Islet precursor cell (in vitro differentiated cells): ENCODE measurements at regions not wholly inside any gene's neighbourhood (a gene's known extent, or its start where the extent isn't known, plus 50 kb on each side); places are given as distances from the start of the nearest gene placed in this dataset.
"Not testable (repeated sequence)": the region's sequence is repeated elsewhere in the genome, so short reads cannot be mapped to it uniquely, and the experiment has no call there.

Source experiments
- DNase-seq: peaks from one replicate; pipeline ENCODE4 v3.0.0-alpha.2; 2018

DNA sequence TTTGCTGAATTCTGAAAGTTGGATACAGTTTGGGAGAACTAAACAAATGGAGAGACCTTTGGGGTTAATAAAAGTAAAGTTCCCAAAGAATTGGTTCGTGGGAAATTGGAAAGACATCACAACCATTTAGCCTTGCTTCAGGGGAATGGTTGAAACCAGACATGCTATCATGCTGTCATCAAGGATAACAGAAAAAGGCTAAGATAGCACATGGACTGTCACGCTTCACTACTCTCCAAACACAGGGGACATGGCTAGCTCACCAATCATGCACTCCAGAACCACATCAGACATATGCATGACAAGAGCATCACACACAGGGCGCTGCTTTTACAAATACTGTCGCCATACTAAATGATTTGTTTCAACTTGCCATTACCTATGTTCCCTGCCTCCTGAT is 671.7 kb upstream of the ROBO1 start:
- DNase-seq: no peak

- no peak for DNase-seq
Observed at GRCh38 chr3:80434366-80434765, 666.6 kb upstream of the ROBO1 start.

- no peak for DNase-seq
Observed at GRCh38 chr3:80424951-80425350, 657.2 kb upstream of the ROBO1 start.

DNA sequence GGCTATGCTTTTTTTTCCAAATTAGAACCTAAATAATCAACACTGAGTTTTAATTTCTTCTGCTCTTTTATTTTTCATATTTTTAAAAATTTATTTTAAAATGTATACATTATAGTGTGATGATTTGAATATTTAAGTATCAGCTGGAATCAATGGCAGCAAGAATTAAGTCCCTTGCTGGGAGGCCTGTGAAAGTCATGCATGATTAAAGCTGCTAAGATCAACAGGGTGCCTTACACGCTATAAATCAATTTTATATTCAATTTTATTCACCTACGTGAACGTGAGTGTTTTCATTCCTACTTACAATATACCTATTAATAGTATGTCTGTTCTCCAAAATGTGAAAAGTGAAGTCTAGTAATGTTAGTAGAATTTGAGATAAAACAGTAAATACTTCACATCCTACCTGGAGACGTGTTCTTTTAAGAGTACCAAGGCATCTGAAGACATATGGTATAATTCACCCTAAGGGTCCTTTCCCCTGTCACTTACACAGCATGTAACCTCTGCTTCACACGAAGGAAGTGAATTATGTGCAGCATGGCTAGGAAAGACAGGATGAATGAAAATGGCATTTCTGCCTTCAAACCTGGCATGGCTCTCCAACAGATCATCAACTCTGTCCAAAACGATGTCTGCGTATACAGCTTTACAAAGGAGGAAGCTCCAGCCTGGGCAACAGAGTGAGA is 640.4 kb upstream of the ROBO1 start:
- DNase-seq: no peak

DNA sequence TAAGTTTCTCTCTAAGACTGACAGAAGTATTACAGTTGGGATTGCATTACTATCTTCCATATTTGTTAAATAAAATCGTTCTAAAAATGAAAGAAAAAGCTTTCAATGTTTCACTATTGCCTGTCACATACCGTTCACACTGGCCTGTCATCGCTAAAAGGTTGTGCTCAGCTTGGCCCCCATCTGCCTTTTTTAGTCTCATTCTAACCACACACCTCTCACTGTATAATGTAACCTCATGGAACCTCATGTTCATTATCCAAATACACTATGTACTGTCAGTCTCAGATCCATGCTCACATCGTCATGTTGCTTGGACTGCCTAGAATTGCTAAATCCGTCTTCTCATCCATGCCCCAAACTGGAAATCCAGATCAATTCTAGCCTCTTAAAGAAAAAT is 637.8 kb upstream of the ROBO1 start:
- no peak for DNase-seq

- no peak for DNase-seq
Observed at GRCh38 chr3:80395023-80395422, 627.2 kb upstream of the ROBO1 start.

DNA sequence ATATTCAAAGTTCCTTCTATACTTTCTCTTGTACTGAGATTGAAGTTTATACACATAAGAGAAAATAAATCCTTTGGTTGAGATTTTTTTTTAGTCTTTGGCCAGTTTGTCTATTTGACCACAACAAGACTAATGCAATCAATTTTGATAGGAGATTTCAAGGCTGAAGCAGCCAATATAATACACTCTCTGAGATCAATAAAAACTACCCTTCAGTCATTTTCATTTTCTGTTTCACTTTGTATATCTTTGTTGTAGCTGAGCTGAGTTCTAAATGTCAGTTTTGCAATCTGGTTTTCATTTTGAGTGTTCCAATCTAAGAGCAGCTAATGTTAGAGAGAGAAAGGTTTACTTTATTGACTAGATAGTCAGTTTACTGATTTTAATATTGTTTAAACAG is 623.8 kb upstream of the ROBO1 start:
- no peak for DNase-seq

DNA sequence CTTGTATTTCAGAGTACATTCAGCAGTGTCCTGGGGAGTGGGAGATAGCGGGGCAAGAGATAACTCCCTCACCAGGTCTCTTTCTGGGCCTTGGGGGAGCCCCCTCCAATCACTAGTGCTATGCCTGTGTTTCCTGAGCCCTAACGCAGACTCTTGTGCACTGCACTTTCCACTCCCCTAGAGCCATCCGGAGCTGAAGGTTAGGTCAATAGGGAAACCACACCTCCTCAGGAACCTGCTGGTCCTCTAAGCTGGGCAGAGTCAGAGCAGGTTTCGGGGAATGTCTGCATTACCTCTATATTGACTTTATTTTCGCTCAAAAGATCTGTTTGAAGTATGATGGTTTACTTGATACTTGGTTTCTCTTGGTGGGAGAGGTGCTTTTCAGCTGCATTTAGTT is 617.0 kb upstream of the ROBO1 start:
- DNase-seq: no peak

- DNase-seq: no peak
Observed at GRCh38 chr3:80374423-80374822, 606.6 kb upstream of the ROBO1 start.

- no peak for DNase-seq
Observed at GRCh38 chr3:80368616-80369015, 600.8 kb upstream of the ROBO1 start.

DNA sequence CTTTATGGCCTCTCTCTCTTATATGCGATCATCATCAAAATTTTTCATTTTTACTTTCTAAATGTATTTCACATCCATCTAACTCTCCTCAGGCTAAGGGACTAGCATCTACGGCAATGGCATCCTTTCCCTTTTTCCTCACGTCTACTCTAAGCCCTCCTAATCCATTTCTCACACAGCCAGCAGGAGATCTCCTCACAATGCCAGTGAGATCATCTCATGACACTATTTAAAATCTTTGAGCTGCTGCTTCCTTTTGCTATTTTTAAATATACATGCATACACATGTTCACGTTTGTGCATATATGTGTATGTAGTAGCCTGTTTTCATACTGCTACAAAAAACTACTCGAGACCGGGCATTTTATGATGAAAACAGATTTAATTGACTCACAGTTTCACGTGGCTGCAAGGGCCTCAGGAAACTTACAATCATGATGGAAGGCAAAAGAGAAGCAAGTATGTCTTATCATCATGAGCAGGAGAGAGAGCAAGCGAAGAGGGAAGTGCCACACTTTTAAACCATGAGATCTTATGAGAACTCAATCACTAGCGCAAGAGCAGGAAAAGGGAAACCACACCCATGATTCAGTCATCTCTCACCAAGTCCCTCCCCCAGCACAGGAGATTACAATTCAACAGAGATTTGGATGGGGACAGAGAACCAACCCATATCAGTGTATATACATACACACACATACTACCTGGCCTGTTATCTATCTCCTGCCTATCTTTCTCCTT is 599.2 kb upstream of the ROBO1 start:
- no peak for DNase-seq

DNA sequence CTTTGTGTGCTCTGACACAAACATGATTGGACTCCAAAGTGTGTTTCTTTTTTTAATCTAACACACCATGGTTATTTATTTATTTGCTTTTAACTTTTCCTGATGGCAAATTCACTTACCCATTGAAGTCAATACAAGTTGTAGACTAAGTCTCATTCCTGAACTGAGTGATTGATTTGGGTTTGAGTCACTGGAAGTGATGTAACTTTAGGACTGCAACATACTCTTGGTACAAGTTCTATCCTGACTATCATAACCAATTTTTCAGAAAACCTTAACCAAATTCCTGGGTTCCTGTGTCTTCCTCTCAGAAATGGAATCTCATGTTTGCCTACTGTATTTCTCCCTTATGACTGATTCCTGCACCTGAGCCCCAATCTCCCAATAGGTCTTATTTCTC is 590.0 kb upstream of the ROBO1 start:
- no peak for DNase-seq

- DNase-seq: no peak
Observed at GRCh38 chr3:80355144-80355543, 587.3 kb upstream of the ROBO1 start.

DNA sequence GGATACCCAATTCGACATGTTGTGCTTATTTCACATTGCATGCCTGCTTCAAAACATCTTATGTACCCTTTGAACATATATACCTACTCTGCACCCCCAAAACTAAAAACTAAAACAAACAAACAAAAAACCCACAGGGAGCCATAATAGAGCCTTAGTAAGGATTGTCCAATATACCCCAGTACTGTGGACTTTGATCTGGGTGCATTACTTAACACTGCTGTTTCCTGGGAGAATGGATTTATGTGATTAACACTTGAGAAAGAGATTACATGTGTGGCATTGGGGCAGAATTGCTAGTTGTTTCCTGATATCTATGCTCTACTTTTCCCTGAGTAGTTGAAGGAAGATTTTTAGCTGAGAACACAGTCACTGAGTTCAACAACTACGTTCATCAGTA is 583.4 kb upstream of the ROBO1 start:
- no peak for DNase-seq

DNA sequence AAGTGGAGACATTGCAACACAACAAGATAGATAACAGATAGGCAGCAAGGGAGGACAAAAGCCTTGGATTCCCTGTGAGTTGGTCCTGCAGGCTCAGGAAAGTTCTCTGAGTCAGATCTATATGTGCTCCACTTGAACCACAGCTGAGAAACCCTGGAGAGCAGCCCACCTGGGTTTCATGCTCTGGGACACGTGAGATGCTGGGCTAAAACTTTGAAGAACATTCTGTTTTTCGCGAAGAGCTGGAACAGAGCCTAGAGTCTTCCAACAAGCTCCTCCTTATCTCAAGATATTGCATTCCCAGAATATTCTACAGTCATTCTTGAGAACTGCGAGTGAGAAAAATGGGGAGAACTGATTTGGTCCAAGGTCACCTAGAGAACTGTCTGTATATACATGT is 583.0 kb upstream of the ROBO1 start:
- DNase-seq: no peak

GRCh38 chr3:80338366-80338765 is 570.6 kb upstream of the ROBO1 start:
- DNase-seq: no peak

GRCh38 chr3:80334534-80334933 is 566.7 kb upstream of the ROBO1 start:
- DNase-seq: no peak

- DNase-seq: no peak
Observed at GRCh38 chr3:80331494-80332170, 563.8 kb upstream of the ROBO1 start.

DNA sequence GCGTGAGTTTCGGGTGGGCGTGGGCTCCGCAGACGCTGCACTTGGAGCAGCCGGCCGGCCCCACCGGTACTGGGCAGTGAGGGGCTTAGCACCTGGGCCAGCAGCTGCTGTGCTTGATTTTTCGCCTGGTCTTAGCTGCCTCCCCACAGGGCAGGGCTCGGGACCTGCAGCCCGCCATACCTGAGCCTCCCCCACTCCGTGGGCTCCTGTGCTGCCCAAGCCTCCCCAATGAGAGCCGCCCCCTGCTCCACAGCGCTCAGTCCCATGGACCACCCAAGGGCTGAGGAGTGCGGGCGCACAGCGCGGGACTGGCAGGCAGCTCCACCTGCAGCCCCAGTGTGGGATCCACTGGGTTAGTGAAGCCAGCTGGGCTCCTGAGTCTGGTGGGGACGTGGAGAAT is 546.7 kb upstream of the ROBO1 start:
- DNase-seq: not testable (repeated sequence)

GRCh38 chr3:80308637-80309036 is 540.8 kb upstream of the ROBO1 start:
- DNase-seq: no peak

GRCh38 chr3:80307844-80308243 is 540.0 kb upstream of the ROBO1 start:
- no peak for DNase-seq

DNA sequence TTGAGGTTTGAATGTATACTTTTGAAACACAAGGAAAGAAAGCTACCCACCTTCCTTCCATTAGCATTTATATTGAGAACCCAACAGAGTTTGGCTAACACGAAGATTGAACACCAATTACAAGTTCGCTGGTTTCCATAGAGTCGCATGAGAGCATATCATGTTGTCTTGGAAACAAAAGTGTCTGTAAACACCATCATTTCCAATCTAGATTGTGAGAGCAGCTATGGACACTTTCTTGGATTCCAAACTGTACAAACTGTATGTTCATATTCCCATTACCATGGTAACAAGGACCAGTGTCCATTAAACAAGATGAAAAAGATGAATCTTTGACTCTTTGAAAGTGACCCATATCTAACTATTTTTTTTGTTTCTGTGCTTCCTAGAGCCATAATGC is 529.9 kb upstream of the ROBO1 start:
- no peak for DNase-seq

DNA sequence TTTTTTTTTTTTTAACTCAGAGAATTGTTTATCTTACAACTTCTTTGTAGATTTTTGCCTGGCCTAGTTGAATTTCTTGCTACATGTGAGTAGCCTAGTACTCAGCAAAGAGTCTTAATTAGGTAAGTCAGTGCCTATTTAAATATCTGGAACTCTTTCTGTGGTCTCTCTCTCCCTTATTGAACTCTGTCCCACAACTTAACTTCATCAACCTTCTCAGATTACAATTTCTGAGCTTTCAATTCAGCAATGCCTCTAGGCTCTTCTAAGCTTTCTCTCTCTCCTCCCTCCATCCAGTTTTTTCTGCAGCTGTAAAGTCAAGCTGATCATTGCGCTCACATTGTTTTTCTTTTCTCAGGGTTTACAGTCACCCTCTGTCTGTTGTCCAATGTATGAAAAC is 517.6 kb upstream of the ROBO1 start:
- no peak for DNase-seq

GRCh38 chr3:80283783-80284182 is 516.0 kb upstream of the ROBO1 start:
- DNase-seq: no peak
